RWPE1 (cell line): ENCODE measurements at regions not wholly inside any gene's neighbourhood (a gene's known extent, or its start where the extent isn't known, plus 50 kb on each side); places are given as distances from the start of the nearest gene placed in this dataset.
A peak's percentile ranks its signal among the peaks of the same experiment; 100 is the strongest.

Source experiments
- CTCF ChIA-PET: fragments of 350-600 bp; sonication (Branson Sonifier 250); formaldehyde crosslinking; extraction: SDS; loops from one replicate; lab custom pipeline; 2021; lab: Yijun Ruan, JAX
- POLR2A ChIA-PET: fragments of 400-600 bp; formaldehyde crosslinking; extraction: SDS; loops from one replicate; lab custom pipeline; 2020; ENCODE audit warnings: antibody characterized with exemption; ENCODE audit not compliant: low non-redundant PET; lab: Yijun Ruan, JAX
- DNase-seq: peaks from one replicate; pipeline ENCODE4 v3.0.0; 2012; ENCODE audit warnings: low spot score
- H3K27ac ChIP-seq: fragments of 450-650 bp; 2 replicates; pipeline ENCODE4 v1.5.1; 2017
- CTCF ChIP-seq: fragments of 450-650 bp; conservative IDR thresholded peaks from 2 replicates; pipeline ENCODE4 v1.5.1; 2017; ENCODE audit warnings: low read depth, mild to moderate bottlenecking

- ChIA-PET CTCF (interaction anchor here (0.5 to 8.1 kb wide), 19 partner anchors 9 to 1615 kb away, joined by 3 to 80 read pairs (median 3); partner anchors contain the start of gene COL1A2), POLR2A (no interaction called here)
- DNase-seq = peak; percentile 75
- TF ChIP-seq CTCF = peak; percentile 94
- H3K27ac ChIP-seq = no peak overlapping the region
Observed at GRCh38 chr7:94289071-94289470, 105.6 kb upstream of the COL1A2 start.

GRCh38 chr7:94294471-94295131 is 100.1 kb upstream of the COL1A2 start:
- ChIA-PET POLR2A (no interaction called here), CTCF (interaction anchor here (0.6 to 2.8 kb wide), 7 partner anchors 62 to 1122 kb away, joined by 3 to 21 read pairs (median 3); partner anchors contain the start of gene COL1A2)
- no peak for TF ChIP-seq CTCF
- no peak overlapping the region for H3K27ac ChIP-seq
- no peak for DNase-seq

GRCh38 chr7:94295850-94296249 is 98.8 kb upstream of the COL1A2 start:
- TF ChIP-seq CTCF = no peak; the same call in 1 of the 2 replicates
- ChIA-PET POLR2A (no interaction called here), CTCF (interaction anchor here (0.6 to 2.8 kb wide), 7 partner anchors 44 to 300 kb away, joined by 3 to 21 read pairs (median 3); partner anchors contain the start of gene COL1A2)
- no peak for DNase-seq
- H3K27ac ChIP-seq = no peak overlapping the region

GRCh38 chr7:94296881-94297280 is 97.8 kb upstream of the COL1A2 start:
- DNase-seq = no peak
- H3K27ac ChIP-seq = no peak overlapping the region
- CTCF ChIA-PET = interaction anchor here (0.6 to 2.8 kb wide), 3 partner anchors 10 to 98 kb away, joined by 3 to 21 read pairs (median 4); partner anchors contain the start of gene COL1A2
- POLR2A ChIA-PET = no interaction called here
- TF ChIP-seq CTCF = no peak

- ChIA-PET CTCF (interaction anchor here (0.6 to 2.8 kb wide), 3 partner anchors 10 to 98 kb away, joined by 3 to 21 read pairs (median 4); partner anchors contain the start of gene COL1A2), POLR2A (no interaction called here)
- DNase-seq = peak; percentile 38
- no peak for TF ChIP-seq CTCF
- H3K27ac ChIP-seq = peak overlapping the region; percentile 33; the same call in 1 of the 2 replicates
Observed at GRCh38 chr7:94297397-94297838, 97.3 kb upstream of the COL1A2 start.

GRCh38 chr7:94298943-94299342 is 95.8 kb upstream of the COL1A2 start:
- DNase-seq = no peak
- CTCF ChIA-PET = no interaction called here
- POLR2A ChIA-PET = no interaction called here
- no peak for TF ChIP-seq CTCF
- H3K27ac ChIP-seq = no peak overlapping the region
